Neural cell (in vitro differentiated cells): ENCODE measurements at regions not wholly inside any gene's neighbourhood (a gene's known extent, or its start where the extent isn't known, plus 50 kb on each side); places are given as distances from the start of the nearest gene placed in this dataset.

Source experiments
- EP300 ChIP-seq: fragments of 450-650 bp; conservative IDR thresholded peaks from 2 replicates; pipeline ENCODE4 v1.6.1; 2014; ENCODE audit warnings: antibody characterized with exemption, mild to moderate bottlenecking, moderate library complexity; ENCODE audit not compliant: poor library complexity, severe bottlenecking
- EZH2 ChIP-seq: fragments of 200-600, 300-800 bp; shearing (Covaris generic), sonication (generic); IDR thresholded peaks from 2 replicates; pipeline ENCODE4 v1.6.1; 2014; ENCODE audit warnings: antibody characterized with exemption, low read length, borderline replicate concordance, mild to moderate bottlenecking; ENCODE audit not compliant: insufficient read depth, poor library complexity, severe bottlenecking
- MXI1 ChIP-seq: fragments of 450-650 bp; conservative IDR thresholded peaks from 2 replicates; pipeline ENCODE4 v1.6.1; 2014; ENCODE audit warnings: antibody characterized with exemption, mild to moderate bottlenecking; ENCODE audit not compliant: poor library complexity, severe bottlenecking
- POLR2AphosphoS5 ChIP-seq: IDR thresholded peaks from 2 replicates; pipeline ENCODE4 v1.6.1; 2012
- TF ChIP-seq, protein P1 (sequence below): fragments of 450-650 bp; IDR thresholded peaks from 2 replicates; pipeline ENCODE4 v1.5.1; 2014; ENCODE audit warnings: antibody characterized with exemption, mild to moderate bottlenecking, moderate library complexity; ENCODE audit not compliant: poor library complexity, severe bottlenecking
- TF ChIP-seq, protein P2 (sequence below): IDR thresholded peaks from 2 replicates; pipeline ENCODE4 v1.6.1; 2012; ENCODE audit warnings: borderline replicate concordance

DNA sequence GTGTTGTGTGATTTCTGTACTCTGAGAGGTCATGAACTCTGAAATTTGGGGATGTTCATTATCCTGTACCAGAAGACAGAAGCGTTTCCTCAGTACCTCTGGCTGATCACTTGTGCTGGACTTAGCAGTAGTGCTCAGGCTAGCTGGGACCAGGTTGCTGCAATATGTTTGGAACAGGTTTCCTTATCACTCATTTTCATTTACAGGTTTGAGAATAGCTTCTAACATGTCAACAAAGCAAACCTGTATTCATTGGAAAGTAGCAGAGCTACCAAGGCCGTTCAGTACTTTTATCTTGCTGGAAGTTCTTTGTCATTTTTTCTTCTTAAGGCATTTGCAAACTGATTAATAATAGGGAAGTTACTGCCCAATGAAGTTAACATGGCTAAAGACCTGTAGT, 242.9 kb upstream of the ANKRD50 start:
- TF ChIP-seq, protein P1, sequence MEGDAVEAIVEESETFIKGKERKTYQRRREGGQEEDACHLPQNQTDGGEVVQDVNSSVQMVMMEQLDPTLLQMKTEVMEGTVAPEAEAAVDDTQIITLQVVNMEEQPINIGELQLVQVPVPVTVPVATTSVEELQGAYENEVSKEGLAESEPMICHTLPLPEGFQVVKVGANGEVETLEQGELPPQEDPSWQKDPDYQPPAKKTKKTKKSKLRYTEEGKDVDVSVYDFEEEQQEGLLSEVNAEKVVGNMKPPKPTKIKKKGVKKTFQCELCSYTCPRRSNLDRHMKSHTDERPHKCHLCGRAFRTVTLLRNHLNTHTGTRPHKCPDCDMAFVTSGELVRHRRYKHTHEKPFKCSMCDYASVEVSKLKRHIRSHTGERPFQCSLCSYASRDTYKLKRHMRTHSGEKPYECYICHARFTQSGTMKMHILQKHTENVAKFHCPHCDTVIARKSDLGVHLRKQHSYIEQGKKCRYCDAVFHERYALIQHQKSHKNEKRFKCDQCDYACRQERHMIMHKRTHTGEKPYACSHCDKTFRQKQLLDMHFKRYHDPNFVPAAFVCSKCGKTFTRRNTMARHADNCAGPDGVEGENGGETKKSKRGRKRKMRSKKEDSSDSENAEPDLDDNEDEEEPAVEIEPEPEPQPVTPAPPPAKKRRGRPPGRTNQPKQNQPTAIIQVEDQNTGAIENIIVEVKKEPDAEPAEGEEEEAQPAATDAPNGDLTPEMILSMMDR, result no peak
- TF ChIP-seq POLR2AphosphoS5, result no peak
- no peak for TF ChIP-seq EZH2
- no peak for TF ChIP-seq MXI1
- TF ChIP-seq EP300, result no peak
- TF ChIP-seq, protein P2, sequence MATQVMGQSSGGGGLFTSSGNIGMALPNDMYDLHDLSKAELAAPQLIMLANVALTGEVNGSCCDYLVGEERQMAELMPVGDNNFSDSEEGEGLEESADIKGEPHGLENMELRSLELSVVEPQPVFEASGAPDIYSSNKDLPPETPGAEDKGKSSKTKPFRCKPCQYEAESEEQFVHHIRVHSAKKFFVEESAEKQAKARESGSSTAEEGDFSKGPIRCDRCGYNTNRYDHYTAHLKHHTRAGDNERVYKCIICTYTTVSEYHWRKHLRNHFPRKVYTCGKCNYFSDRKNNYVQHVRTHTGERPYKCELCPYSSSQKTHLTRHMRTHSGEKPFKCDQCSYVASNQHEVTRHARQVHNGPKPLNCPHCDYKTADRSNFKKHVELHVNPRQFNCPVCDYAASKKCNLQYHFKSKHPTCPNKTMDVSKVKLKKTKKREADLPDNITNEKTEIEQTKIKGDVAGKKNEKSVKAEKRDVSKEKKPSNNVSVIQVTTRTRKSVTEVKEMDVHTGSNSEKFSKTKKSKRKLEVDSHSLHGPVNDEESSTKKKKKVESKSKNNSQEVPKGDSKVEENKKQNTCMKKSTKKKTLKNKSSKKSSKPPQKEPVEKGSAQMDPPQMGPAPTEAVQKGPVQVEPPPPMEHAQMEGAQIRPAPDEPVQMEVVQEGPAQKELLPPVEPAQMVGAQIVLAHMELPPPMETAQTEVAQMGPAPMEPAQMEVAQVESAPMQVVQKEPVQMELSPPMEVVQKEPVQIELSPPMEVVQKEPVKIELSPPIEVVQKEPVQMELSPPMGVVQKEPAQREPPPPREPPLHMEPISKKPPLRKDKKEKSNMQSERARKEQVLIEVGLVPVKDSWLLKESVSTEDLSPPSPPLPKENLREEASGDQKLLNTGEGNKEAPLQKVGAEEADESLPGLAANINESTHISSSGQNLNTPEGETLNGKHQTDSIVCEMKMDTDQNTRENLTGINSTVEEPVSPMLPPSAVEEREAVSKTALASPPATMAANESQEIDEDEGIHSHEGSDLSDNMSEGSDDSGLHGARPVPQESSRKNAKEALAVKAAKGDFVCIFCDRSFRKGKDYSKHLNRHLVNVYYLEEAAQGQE, result no peak
